ENCODE measurements at regions not wholly inside any gene's neighbourhood (a gene's known extent, or its start where the extent isn't known, plus 50 kb on each side); places are given as distances from the start of the nearest gene placed in this dataset.

GRCh38 chr1:57722285-57722978 is 298.6 kb upstream of the DAB1 start:
- no peaks in the 10 kb centered on the region for H3K36me3 ChIP-seq (ENCODE audit: insufficient read depth, low read length)
- no peak overlapping the region for H3K9ac ChIP-seq (ENCODE audit: low read length)
- no peaks in the 10 kb centered on the region for H3K9me3 ChIP-seq (ENCODE audit: low read length)
- no peak overlapping the region for H3K4me3 ChIP-seq (ENCODE audit: low read length)
- no peak for DNase-seq
- no peak overlapping the region for H2AFZ ChIP-seq (ENCODE audit: low read length)
- H3K27ac ChIP-seq (ENCODE audit: low read length), result no peak overlapping the region
- no peaks in the 10 kb centered on the region for H3K9me2 ChIP-seq (replicated peaks; ENCODE audit: insufficient read depth, low read length)
- no peaks in the 10 kb centered on the region for H4K20me1 ChIP-seq (ENCODE audit: insufficient read depth, low read depth, low read length)
- peaks cover 6% of the 10 kb centered on the region; the same call in 1 of the 2 replicates for H3K4me1 ChIP-seq (ENCODE audit: low read length)
- no peaks in the 10 kb centered on the region for H3K27me3 ChIP-seq (ENCODE audit: low read length)
- H3K79me2 ChIP-seq (ENCODE audit: low read length), result no peaks in the 10 kb centered on the region
- no peak overlapping the region for H3K4me2 ChIP-seq (ENCODE audit: low read depth, low read length, poor library complexity, severe bottlenecking)

GRCh38 chr1:57721001-57721400 is 297.1 kb upstream of the DAB1 start:
- Histone ChIP-seq H3K4me2 (ENCODE audit: low read depth, low read length, poor library complexity, severe bottlenecking) (no peak overlapping the region), H4K20me1 (ENCODE audit: insufficient read depth, low read depth, low read length) (no peaks in the 10 kb centered on the region), H3K27ac (ENCODE audit: low read length) (no peak overlapping the region), H3K9me2 (replicated peaks; ENCODE audit: insufficient read depth, low read length) (no peaks in the 10 kb centered on the region), H3K9ac (ENCODE audit: low read length) (no peak overlapping the region), H3K79me2 (ENCODE audit: low read length) (no peaks in the 10 kb centered on the region), H3K9me3 (ENCODE audit: low read length) (no peaks in the 10 kb centered on the region), H2AFZ (ENCODE audit: low read length) (no peak overlapping the region), H3K36me3 (ENCODE audit: insufficient read depth, low read length) (no peaks in the 10 kb centered on the region), H3K4me1 (ENCODE audit: low read length) (peaks cover 6% of the 10 kb centered on the region; the same call in 1 of the 2 replicates), H3K27me3 (ENCODE audit: low read length) (no peaks in the 10 kb centered on the region), H3K4me3 (ENCODE audit: low read length) (no peak overlapping the region)
- no peak for DNase-seq

- H3K79me2 ChIP-seq (ENCODE audit: low read length), result no peaks in the 10 kb centered on the region
- no peak for DNase-seq
- no peak overlapping the region for H3K4me2 ChIP-seq (ENCODE audit: low read depth, low read length, poor library complexity, severe bottlenecking)
- H2AFZ ChIP-seq (ENCODE audit: low read length), result no peak overlapping the region
- no peaks in the 10 kb centered on the region for H4K20me1 ChIP-seq (ENCODE audit: insufficient read depth, low read depth, low read length)
- H3K27ac ChIP-seq (ENCODE audit: low read length), result no peak overlapping the region
- H3K4me1 ChIP-seq (ENCODE audit: low read length), result peaks cover 6% of the 10 kb centered on the region; the same call in 1 of the 2 replicates
- H3K9me2 ChIP-seq (replicated peaks; ENCODE audit: insufficient read depth, low read length), result no peaks in the 10 kb centered on the region
- H3K27me3 ChIP-seq (ENCODE audit: low read length), result no peaks in the 10 kb centered on the region
- no peak overlapping the region for H3K9ac ChIP-seq (ENCODE audit: low read length)
- H3K36me3 ChIP-seq (ENCODE audit: insufficient read depth, low read length), result no peaks in the 10 kb centered on the region
- H3K4me3 ChIP-seq (ENCODE audit: low read length), result no peak overlapping the region
- no peaks in the 10 kb centered on the region for H3K9me3 ChIP-seq (ENCODE audit: low read length)
These were observed 295.4 kb upstream of the DAB1 start for GRCh38 chr1:57719274-57719673.

DNA sequence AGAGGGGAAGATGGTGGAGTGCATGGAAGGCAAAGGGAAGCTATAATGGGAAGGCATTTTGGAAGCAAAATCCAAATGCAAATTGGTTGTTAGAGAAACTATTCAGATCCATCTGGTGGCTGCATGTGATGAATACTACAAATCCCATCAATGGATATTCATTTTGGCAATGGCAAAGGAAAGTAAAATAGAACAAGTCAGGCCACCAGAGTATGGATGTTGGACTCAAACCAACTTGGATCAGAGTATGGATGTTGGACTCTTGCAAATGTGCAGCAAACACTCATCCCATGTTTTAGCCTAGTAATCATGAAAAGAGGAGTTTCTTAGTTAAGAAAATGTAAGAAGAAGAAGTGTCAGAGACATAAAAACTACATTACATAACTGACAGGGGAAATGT is 289.6 kb upstream of the DAB1 start:
- peaks cover 4% of the 10 kb centered on the region; the same call in 1 of the 2 replicates for H3K4me1 ChIP-seq (ENCODE audit: low read length)

DNA sequence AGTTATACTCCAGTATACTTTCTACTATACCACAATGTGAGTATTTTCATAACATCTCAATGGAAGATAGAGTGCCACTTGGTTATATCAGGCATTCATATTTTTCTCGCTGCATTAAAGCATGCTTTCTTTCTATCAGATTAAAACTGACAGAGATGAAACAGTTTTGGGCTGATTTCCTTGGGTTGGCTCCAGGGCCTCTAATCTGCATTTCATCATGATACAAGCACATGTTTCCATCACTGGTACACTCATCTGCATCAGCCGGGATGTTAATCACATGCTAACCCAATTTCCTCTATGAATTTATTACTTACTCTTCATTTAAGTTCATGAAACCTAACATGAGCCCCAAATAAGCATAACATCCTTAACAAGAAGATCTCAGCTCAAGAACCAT is 289.0 kb upstream of the DAB1 start:
- Histone ChIP-seq H3K36me3 (ENCODE audit: insufficient read depth, low read length) (no peaks in the 10 kb centered on the region), H3K9me2 (replicated peaks; ENCODE audit: insufficient read depth, low read length) (no peaks in the 10 kb centered on the region), H3K79me2 (ENCODE audit: low read length) (no peaks in the 10 kb centered on the region), H3K4me2 (ENCODE audit: low read depth, low read length, poor library complexity, severe bottlenecking) (no peak overlapping the region), H3K4me1 (ENCODE audit: low read length) (peaks cover 4% of the 10 kb centered on the region; the same call in 1 of the 2 replicates), H3K9ac (ENCODE audit: low read length) (no peak overlapping the region), H3K27ac (ENCODE audit: low read length) (no peak overlapping the region), H4K20me1 (ENCODE audit: insufficient read depth, low read depth, low read length) (no peaks in the 10 kb centered on the region), H3K4me3 (ENCODE audit: low read length) (no peak overlapping the region), H3K27me3 (ENCODE audit: low read length) (no peaks in the 10 kb centered on the region), H2AFZ (ENCODE audit: low read length) (no peak overlapping the region), H3K9me3 (ENCODE audit: low read length) (no peaks in the 10 kb centered on the region)
- no peak for DNase-seq

More for the DNA sequence above, 289.6 kb upstream of the DAB1 start:
- no peak for DNase-seq
- Histone ChIP-seq H2AFZ (ENCODE audit: low read length) (no peak overlapping the region), H3K9ac (ENCODE audit: low read length) (no peak overlapping the region), H3K9me3 (ENCODE audit: low read length) (no peaks in the 10 kb centered on the region), H4K20me1 (ENCODE audit: insufficient read depth, low read depth, low read length) (no peaks in the 10 kb centered on the region), H3K27ac (ENCODE audit: low read length) (no peak overlapping the region), H3K9me2 (replicated peaks; ENCODE audit: insufficient read depth, low read length) (no peaks in the 10 kb centered on the region), H3K4me3 (ENCODE audit: low read length) (no peak overlapping the region), H3K79me2 (ENCODE audit: low read length) (no peaks in the 10 kb centered on the region), H3K27me3 (ENCODE audit: low read length) (no peaks in the 10 kb centered on the region), H3K36me3 (ENCODE audit: insufficient read depth, low read length) (no peaks in the 10 kb centered on the region), H3K4me2 (ENCODE audit: low read depth, low read length, poor library complexity, severe bottlenecking) (no peak overlapping the region)

DNA sequence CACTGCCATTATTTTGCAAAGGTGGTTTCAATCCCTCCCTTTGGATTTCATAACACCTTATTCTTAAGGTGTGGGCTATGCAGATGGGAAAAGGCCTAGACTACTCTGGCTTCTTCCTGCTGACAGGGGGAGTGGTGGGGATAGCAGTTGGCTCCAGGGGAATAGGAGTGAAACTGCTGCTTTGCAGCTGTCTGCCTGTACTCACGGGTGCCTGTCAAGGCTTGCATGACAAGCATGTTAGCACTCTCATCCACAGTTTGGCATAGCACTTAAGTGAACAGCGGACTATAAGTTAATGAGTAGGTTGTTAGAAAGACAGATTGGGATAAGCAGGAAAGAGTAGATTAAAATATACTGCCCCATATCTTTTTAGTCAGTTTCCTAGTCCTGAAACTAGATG is 287.5 kb upstream of the DAB1 start:
- Histone ChIP-seq H4K20me1 (ENCODE audit: insufficient read depth, low read depth, low read length) (no peaks in the 10 kb centered on the region), H3K4me3 (ENCODE audit: low read length) (no peak overlapping the region), H3K9me3 (ENCODE audit: low read length) (no peaks in the 10 kb centered on the region), H3K27ac (ENCODE audit: low read length) (no peak overlapping the region), H3K4me2 (ENCODE audit: low read depth, low read length, poor library complexity, severe bottlenecking) (no peak overlapping the region), H3K79me2 (ENCODE audit: low read length) (no peaks in the 10 kb centered on the region), H3K27me3 (ENCODE audit: low read length) (no peaks in the 10 kb centered on the region), H2AFZ (ENCODE audit: low read length) (no peak overlapping the region), H3K9me2 (replicated peaks; ENCODE audit: insufficient read depth, low read length) (no peaks in the 10 kb centered on the region), H3K4me1 (ENCODE audit: low read length) (peaks cover 4% of the 10 kb centered on the region; the same call in 1 of the 2 replicates), H3K36me3 (ENCODE audit: insufficient read depth, low read length) (no peaks in the 10 kb centered on the region), H3K9ac (ENCODE audit: low read length) (no peak overlapping the region)
- no peak for DNase-seq

GRCh38 chr1:57707631-57708030 is 283.8 kb upstream of the DAB1 start:
- Histone ChIP-seq H3K9me3 (ENCODE audit: low read length) (no peaks in the 10 kb centered on the region), H3K27me3 (ENCODE audit: low read length) (no peaks in the 10 kb centered on the region), H3K4me2 (ENCODE audit: low read depth, low read length, poor library complexity, severe bottlenecking) (no peak overlapping the region), H4K20me1 (ENCODE audit: insufficient read depth, low read depth, low read length) (no peaks in the 10 kb centered on the region), H3K4me1 (ENCODE audit: low read length) (peaks cover 13% of the 10 kb centered on the region), H3K79me2 (ENCODE audit: low read length) (no peaks in the 10 kb centered on the region), H3K36me3 (ENCODE audit: insufficient read depth, low read length) (no peaks in the 10 kb centered on the region), H3K27ac (ENCODE audit: low read length) (no peak overlapping the region), H3K9ac (ENCODE audit: low read length) (no peak overlapping the region), H2AFZ (ENCODE audit: low read length) (no peak overlapping the region), H3K4me3 (ENCODE audit: low read length) (no peak overlapping the region), H3K9me2 (replicated peaks; ENCODE audit: insufficient read depth, low read length) (no peaks in the 10 kb centered on the region)
- DNase-seq, result peak; percentile 53

- Histone ChIP-seq H3K36me3 (ENCODE audit: insufficient read depth, low read length) (no peaks in the 10 kb centered on the region), H3K4me2 (ENCODE audit: low read depth, low read length, poor library complexity, severe bottlenecking) (no peak overlapping the region), H3K9ac (ENCODE audit: low read length) (no peak overlapping the region), H3K27me3 (ENCODE audit: low read length) (no peaks in the 10 kb centered on the region), H3K9me3 (ENCODE audit: low read length) (no peaks in the 10 kb centered on the region), H3K9me2 (replicated peaks; ENCODE audit: insufficient read depth, low read length) (no peaks in the 10 kb centered on the region), H4K20me1 (ENCODE audit: insufficient read depth, low read depth, low read length) (no peaks in the 10 kb centered on the region), H3K27ac (ENCODE audit: low read length) (no peak overlapping the region), H3K4me3 (ENCODE audit: low read length) (no peak overlapping the region), H2AFZ (ENCODE audit: low read length) (no peak overlapping the region), H3K4me1 (ENCODE audit: low read length) (peaks cover 13% of the 10 kb centered on the region), H3K79me2 (ENCODE audit: low read length) (no peaks in the 10 kb centered on the region)
- no peak for DNase-seq
These were observed 281.0 kb upstream of the DAB1 start for GRCh38 chr1:57704811-57705210.
